Right ventricle myocardium inferior (tissue), 1 donor: ENCODE measurements at regions not wholly inside any gene's neighbourhood (a gene's known extent, or its start where the extent isn't known, plus 50 kb on each side); places are given as distances from the start of the nearest gene placed in this dataset.
A peak's percentile ranks its signal among the peaks of the same experiment; 100 is the strongest.

Source experiments
- ATAC-seq: fragments of 200-7000 bp; cut with Tn5 transposase; one replicate; pipeline ENCODE4 v1.9.1; 2020; ENCODE audit warnings: mild to moderate bottlenecking, moderate library complexity
- DNase-seq: peaks from one replicate; pipeline ENCODE4 v3.0.0; 2021; ENCODE audit errors: missing footprints
- intact Hi-C: fragments of 100-400 bp; cut with DNase I; formaldehyde crosslinking; loops from one replicate; pipeline ENCODE4 v1.11.0; 2022
- donor health status: DM: no; HTN: yes; CAD: no; lungs with severe emphysema.

GRCh38 chr2:104023765-104024164 is 830.1 kb upstream of the POU3F3 start:
- ATAC-seq = no peak

GRCh38 chr2:104025295-104025694 is 828.6 kb upstream of the POU3F3 start:
- DNase-seq (no peak), ATAC-seq (no peak)
- intact Hi-C loops = no loop called here

More at GRCh38 chr2:104023765-104024164, 830.1 kb upstream of the POU3F3 start:
- intact Hi-C loops = no loop called here
- DNase-seq = no peak

- no peak for DNase-seq
- intact Hi-C loops = no loop called here
These were observed 827.2 kb upstream of the POU3F3 start for GRCh38 chr2:104026725-104027124.

GRCh38 chr2:104027321-104027720 is 826.6 kb upstream of the POU3F3 start:
- DNase-seq (no peak), ATAC-seq (no peak)
- intact Hi-C loops = no loop called here

More at GRCh38 chr2:104026725-104027124, 827.2 kb upstream of the POU3F3 start:
- no peak for ATAC-seq

- intact Hi-C loops = no loop called here
- DNase-seq = no peak
- ATAC-seq = no peak
These were observed 825.9 kb upstream of the POU3F3 start for GRCh38 chr2:104028061-104028460.

- ATAC-seq (no peak), DNase-seq (no peak)
- intact Hi-C loops = loop anchor here (10.0 kb wide), 1 partner anchor 841 kb away; no protein-coding TSS in a partner anchor
These were observed 820.5 kb upstream of the POU3F3 start for GRCh38 chr2:104033399-104033798.

GRCh38 chr2:104040771-104041170 is 813.1 kb upstream of the POU3F3 start:
- intact Hi-C loops = no loop called here
- no peak for ATAC-seq
- DNase-seq = no peak

- ATAC-seq (no peak), DNase-seq (no peak)
- intact Hi-C loops = no loop called here
These were observed 812.6 kb upstream of the POU3F3 start for GRCh38 chr2:104041351-104041750.

- ATAC-seq (peak; percentile 79), DNase-seq (no peak)
- intact Hi-C loops = no loop called here
These were observed 810.1 kb upstream of the POU3F3 start for GRCh38 chr2:104043864-104044263.

GRCh38 chr2:104045071-104045470 is 808.8 kb upstream of the POU3F3 start:
- no peak for DNase-seq
- intact Hi-C loops = no loop called here
- no peak for ATAC-seq

- DNase-seq = no peak
- ATAC-seq = no peak
- intact Hi-C loops = no loop called here
These were observed 807.4 kb upstream of the POU3F3 start for GRCh38 chr2:104046466-104046865.

- no peak for ATAC-seq
- intact Hi-C loops = no loop called here
- DNase-seq = no peak
These were observed 806.4 kb upstream of the POU3F3 start for GRCh38 chr2:104047516-104047915.

GRCh38 chr2:104049438-104049837 is 804.5 kb upstream of the POU3F3 start:
- no peak for DNase-seq
- no peak for ATAC-seq
- intact Hi-C loops = no loop called here

- intact Hi-C loops = no loop called here
- ATAC-seq (no peak), DNase-seq (no peak)
These were observed 803.9 kb upstream of the POU3F3 start for GRCh38 chr2:104049981-104050380.

- no peak for ATAC-seq
- intact Hi-C loops = no loop called here
These were observed 803.2 kb upstream of the POU3F3 start for GRCh38 chr2:104050656-104051242.

GRCh38 chr2:104051766-104052165 is 802.1 kb upstream of the POU3F3 start:
- intact Hi-C loops = no loop called here
- ATAC-seq (no peak), DNase-seq (no peak)

More at GRCh38 chr2:104050656-104051242, 803.2 kb upstream of the POU3F3 start:
- DNase-seq = no peak

GRCh38 chr2:104052356-104052755 is 801.6 kb upstream of the POU3F3 start:
- no peak for DNase-seq
- ATAC-seq = no peak
- intact Hi-C loops = no loop called here

GRCh38 chr2:104056451-104056850 is 797.5 kb upstream of the POU3F3 start:
- DNase-seq = no peak
- no peak for ATAC-seq
- intact Hi-C loops = no loop called here

GRCh38 chr2:104068665-104069064 is 785.2 kb upstream of the POU3F3 start:
- ATAC-seq = no peak
- intact Hi-C loops = no loop called here
- no peak for DNase-seq

- DNase-seq (no peak), ATAC-seq (no peak)
- intact Hi-C loops = no loop called here
These were observed 776.3 kb upstream of the POU3F3 start for GRCh38 chr2:104077573-104077972.
